Esophagus squamous epithelium (tissue), 5 donors: ENCODE measurements at regions not wholly inside any gene's neighbourhood (a gene's known extent, or its start where the extent isn't known, plus 50 kb on each side); places are given as distances from the start of the nearest gene placed in this dataset.

ENCODE experiments used
- DNase-seq: peaks from one replicate; lab custom pipeline; 2025; lab: John Stamatoyannopoulos, UW
- H3K27ac ChIP-seq, 4 donors: fragments of 200-600 bp; sonication (generic); one replicate each; pipeline ENCODE4 v1.5.1; 2016 to 2019; ENCODE audit warnings: mild to moderate bottlenecking in 1 of 4
- H3K27me3 ChIP-seq, 4 donors: fragments of 200-600 bp; sonication (generic); 1 replicate in 3 of 4; 2 replicates in 1 of 4; pipeline versions ENCODE4 v1.5.1 to v1.6.0; 2017 to 2021; ENCODE audit warnings: antibody characterized with exemption in 1 of 4
- H3K36me3 ChIP-seq, 3 donors: fragments of 200-600 bp; sonication (generic); one replicate each; pipeline ENCODE4 v1.5.1; 2016 to 2019
- H3K4me1 ChIP-seq, 3 donors: fragments of 200-600 bp; sonication (generic); one replicate each; pipeline ENCODE4 v1.5.1; 2017 to 2019
- H3K4me3 ChIP-seq, 4 donors: fragments of 200-600 bp; sonication (generic); 1 replicate in 3 of 4; 2 replicates in 1 of 4; pipeline ENCODE4 v1.5.1; 2016 to 2019; ENCODE audit warnings: mild to moderate bottlenecking in 2 of 4, moderate library complexity in 1 of 4
- H3K9me3 ChIP-seq, 3 donors: fragments of 200-600 bp; sonication (generic); one replicate each; pipeline ENCODE4 v1.5.1; 2016 to 2019
- CTCF ChIP-seq, 6 experiments: fragments of 450-650 bp in 4 of 6; fragments of 200-600 bp in 2 of 6; sonication (generic) in 2 of 6; IDR thresholded peaks; one replicate each; pipeline ENCODE4 v1.5.1; 2016 to 2019; ENCODE audit warnings: antibody characterized with exemption in 6 of 6, mild to moderate bottlenecking in 4 of 6, moderate library complexity in 4 of 6
- POLR2A ChIP-seq, 4 donors: fragments of 450-650 bp; IDR thresholded peaks; one replicate each; pipeline ENCODE4 v1.6.1; 2017; ENCODE audit warnings: antibody characterized with exemption in 4 of 4, mild to moderate bottlenecking in 4 of 4, moderate library complexity in 3 of 4
- WGBS, 2 donors: methylation state at CpG; one replicate each; pipeline ENCODE4 v1.1.5; 2018; 5-methylcytosine and 5-hydroxymethylcytosine counted together
- intact Hi-C: fragments of 100-400 bp; cut with DNase I; formaldehyde crosslinking; loops from one replicate; pipeline ENCODE4 v1.15.0; 2022
- donor health status: DM: yes; HTN: yes; CAD: no.

- 96 to 100% methylated on average over 1 of the region's 1 CpG for WGBS, 2 donors
- H3K27me3 ChIP-seq: no peaks in the 10 kb centered on the region
- H3K4me3 ChIP-seq: no peak overlapping the region
- intact Hi-C loops: no loop called here
- no peak for DNase-seq
- no peaks in the 10 kb centered on the region for H3K4me1 ChIP-seq
- no peak overlapping the region for H3K27ac ChIP-seq
- H3K36me3 ChIP-seq: no peaks in the 10 kb centered on the region
- no peak for TF ChIP-seq CTCF (IDR thresholded peaks at IDR 0.05)
- no peak for TF ChIP-seq POLR2A (IDR thresholded peaks at IDR 0.05)
- peaks cover 0 to 11% (median 0%) of the 10 kb centered on the region in 3 donors for H3K9me3 ChIP-seq
These were observed 153.9 kb upstream of the DSCAM start for GRCh38 chr21:41000838-41001237.

DNA sequence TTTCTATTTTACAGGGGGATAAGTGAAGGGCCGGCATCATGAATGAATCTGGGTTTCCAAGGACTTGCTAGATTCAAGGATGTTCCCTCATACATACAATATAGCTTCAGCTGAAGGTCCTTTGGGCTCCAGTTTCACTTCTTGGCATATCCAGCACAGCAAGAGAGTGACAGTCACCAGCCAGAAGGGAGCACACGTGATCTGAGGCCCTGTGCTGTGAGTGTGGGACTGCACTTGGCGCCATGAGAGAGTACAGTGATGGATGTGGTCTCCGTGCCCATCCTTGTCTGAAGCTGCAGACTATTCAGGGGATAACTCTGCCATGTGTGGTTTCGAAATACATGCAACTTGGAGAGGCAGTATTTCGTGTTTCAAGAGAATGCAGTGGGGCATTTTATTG is 159.7 kb upstream of the DSCAM start:
- Histone ChIP-seq H3K4me3 (no peak overlapping the region), H3K9me3 (peaks cover 0 to 3% (median 0%) of the 10 kb centered on the region in 3 donors), H3K27ac (no peak overlapping the region), H3K27me3 (no peaks in the 10 kb centered on the region), H3K36me3 (no peaks in the 10 kb centered on the region), H3K4me1 (no peaks in the 10 kb centered on the region)
- TF ChIP-seq POLR2A (IDR thresholded peaks at IDR 0.05): no peak
- no peak for TF ChIP-seq CTCF (IDR thresholded peaks at IDR 0.05)
- DNase-seq: no peak
- 75 to 87% methylated on average over 4 to 6 of the region's 6 CpGs for WGBS, 2 donors
- intact Hi-C loops: no loop called here

DNA sequence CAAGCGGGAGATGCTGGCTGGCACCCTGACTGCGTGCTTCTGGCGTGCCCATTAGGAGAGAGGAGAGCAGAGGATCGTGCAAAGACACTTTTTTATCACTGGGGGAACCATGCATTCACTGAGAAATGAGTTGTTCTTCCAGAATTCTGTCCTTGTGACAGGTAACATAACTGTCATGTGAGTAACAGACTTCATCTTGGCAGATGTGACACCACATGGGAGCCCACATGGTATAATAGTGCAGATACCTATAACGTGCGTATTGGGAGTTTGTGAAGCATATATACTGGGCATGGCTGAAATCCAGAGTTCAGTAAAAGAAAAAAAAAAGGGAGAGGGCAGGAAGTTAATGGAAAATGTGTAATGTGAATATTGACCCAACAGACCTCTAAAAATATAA is 159.6 kb upstream of the BACE2 start:
- H3K4me3 ChIP-seq: no peak overlapping the region
- no peak overlapping the region for H3K27ac ChIP-seq
- TF ChIP-seq CTCF (IDR thresholded peaks at IDR 0.05) (no peak), POLR2A (IDR thresholded peaks at IDR 0.05) (no peak)
- no peak for DNase-seq
- no peaks in the 10 kb centered on the region for H3K9me3 ChIP-seq
- WGBS, 2 donors: 74 to 87% methylated on average over 3 to 6 of the region's 6 CpGs
- intact Hi-C loops: no loop called here
- no peaks in the 10 kb centered on the region for H3K36me3 ChIP-seq
- H3K4me1 ChIP-seq: no peaks in the 10 kb centered on the region
- H3K27me3 ChIP-seq: no peaks in the 10 kb centered on the region

DNA sequence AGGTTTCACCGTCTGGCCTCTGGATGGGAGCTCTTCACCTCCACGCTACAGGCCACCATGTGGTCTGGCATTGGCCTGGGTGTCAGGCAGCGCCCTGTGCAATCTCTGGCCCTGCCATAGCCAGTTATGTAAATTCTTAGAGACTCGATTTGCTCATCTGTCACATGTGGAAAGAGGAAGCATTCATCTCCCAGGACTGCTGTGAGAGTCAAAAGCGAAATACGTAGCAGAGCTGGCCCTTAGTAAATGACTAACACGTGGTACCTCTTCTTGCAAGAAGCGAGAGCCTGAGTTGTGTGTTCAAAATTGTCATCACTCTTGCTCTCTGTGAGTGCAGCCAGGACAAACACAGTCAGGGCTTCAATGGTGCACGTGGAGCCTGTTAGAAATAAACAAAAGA is 159.0 kb upstream of the BACE2 start:
- Histone ChIP-seq H3K9me3 (no peaks in the 10 kb centered on the region), H3K4me3 (no peak overlapping the region), H3K27me3 (no peaks in the 10 kb centered on the region), H3K27ac (no peak overlapping the region), H3K4me1 (no peaks in the 10 kb centered on the region), H3K36me3 (no peaks in the 10 kb centered on the region)
- TF ChIP-seq POLR2A (IDR thresholded peaks at IDR 0.05): no peak
- TF ChIP-seq CTCF (IDR thresholded peaks at IDR 0.05): no peak
- WGBS, 2 donors: 51 to 61% methylated on average over 9 of the region's 9 CpGs
- no peak for DNase-seq
- intact Hi-C loops: no loop called here

GRCh38 chr21:41009398-41010100 is 158.4 kb upstream of the BACE2 start:
- Histone ChIP-seq H3K36me3 (no peaks in the 10 kb centered on the region), H3K9me3 (no peaks in the 10 kb centered on the region), H3K27me3 (no peaks in the 10 kb centered on the region), H3K4me3 (no peak overlapping the region), H3K27ac (no peak overlapping the region), H3K4me1 (no peaks in the 10 kb centered on the region)
- WGBS, 2 donors: 63 to 64% methylated on average over 5 of the region's 5 CpGs
- TF ChIP-seq CTCF (IDR thresholded peaks at IDR 0.05): no peak
- TF ChIP-seq POLR2A (IDR thresholded peaks at IDR 0.05): no peak
- intact Hi-C loops: no loop called here
- no peak for DNase-seq
